Tongue (tissue), 1 donor: ENCODE measurements at regions not wholly inside any gene's neighbourhood (a gene's known extent, or its start where the extent isn't known, plus 50 kb on each side); places are given as distances from the start of the nearest gene placed in this dataset.

Experiments
- DNase-seq: peaks from one replicate; pipeline ENCODE4 v3.0.0-alpha.2; 2015

- no peak for DNase-seq
Measured at GRCh38 chr1:147811273-147811672, 50.9 kb upstream of the GJA5 start.

- DNase-seq, result no peak
Measured at GRCh38 chr1:147811751-147812150, 51.3 kb upstream of the GJA5 start.

- no peak for DNase-seq
Measured at GRCh38 chr1:147812799-147813198, 52.4 kb upstream of the GJA5 start.

GRCh38 chr1:147815503-147815902 lies 55.1 kb upstream of the GJA5 start:
- no peak for DNase-seq

GRCh38 chr1:147820761-147821297 lies 60.4 kb upstream of the GJA5 start:
- no peak for DNase-seq

- DNase-seq, result no peak
Measured at GRCh38 chr1:147821883-147822282, 61.5 kb upstream of the GJA5 start.

- no peak for DNase-seq
Measured at GRCh38 chr1:147822292-147822691, 61.9 kb upstream of the GJA5 start.

- no peak for DNase-seq
Measured at GRCh38 chr1:147824001-147824400, 63.6 kb upstream of the GJA5 start.

GRCh38 chr1:147824798-147825197 lies 64.4 kb upstream of the GJA5 start:
- DNase-seq, result no peak

- no peak for DNase-seq
Measured at GRCh38 chr1:147825586-147825985, 65.2 kb upstream of the GJA5 start.

GRCh38 chr1:147826259-147826658 lies 65.9 kb upstream of the GJA5 start:
- no peak for DNase-seq

- DNase-seq, result no peak
Measured at GRCh38 chr1:147833231-147833860, 69.2 kb upstream of the GJA8 start.

GRCh38 chr1:147834181-147834580 lies 68.4 kb upstream of the GJA8 start:
- no peak for DNase-seq

GRCh38 chr1:147834810-147835209 lies 67.8 kb upstream of the GJA8 start:
- no peak for DNase-seq

- peak; percentile 7 for DNase-seq
Measured at GRCh38 chr1:147837129-147837963, 65.2 kb upstream of the GJA8 start.

- peak; percentile 23 for DNase-seq
Measured at GRCh38 chr1:147837964-147838292, 64.7 kb upstream of the GJA8 start.

GRCh38 chr1:147840909-147841308 lies 61.7 kb upstream of the GJA8 start:
- DNase-seq, result no peak

GRCh38 chr1:147842578-147842977 lies 60.0 kb upstream of the GJA8 start:
- DNase-seq, result no peak

GRCh38 chr1:147843486-147843885 lies 59.1 kb upstream of the GJA8 start:
- no peak for DNase-seq

GRCh38 chr1:147847831-147848230 lies 54.8 kb upstream of the GJA8 start:
- no peak for DNase-seq

- DNase-seq, result peak; percentile 72
Measured at GRCh38 chr1:147849098-147849895, 53.3 kb upstream of the GJA8 start.

- DNase-seq, result no peak
Measured at GRCh38 chr1:147850737-147851136, 51.9 kb upstream of the GJA8 start.

- no peak for DNase-seq
Measured at GRCh38 chr1:147851149-147851548, 51.4 kb upstream of the GJA8 start.
